T-helper 2 cell treated with Interferon-gamma antibody and Interleukin-4, amounts not matched to agents 100 ng/mL and 5 ng/mL, for 36 hours (primary cell): ENCODE measurements at regions not wholly inside any gene's neighbourhood (a gene's known extent, or its start where the extent isn't known, plus 50 kb on each side); places are given as distances from the start of the nearest gene placed in this dataset.
"Not testable (repeated sequence)": the region's sequence is repeated elsewhere in the genome, so short reads cannot be mapped to it uniquely, and the experiment has no call there.

Source experiments
- intact Hi-C: fragments of 100-400 bp; cut with micrococcal nuclease; formaldehyde crosslinking; loops from one replicate; pipeline ENCODE4 v1.15.1; 2023

DNA sequence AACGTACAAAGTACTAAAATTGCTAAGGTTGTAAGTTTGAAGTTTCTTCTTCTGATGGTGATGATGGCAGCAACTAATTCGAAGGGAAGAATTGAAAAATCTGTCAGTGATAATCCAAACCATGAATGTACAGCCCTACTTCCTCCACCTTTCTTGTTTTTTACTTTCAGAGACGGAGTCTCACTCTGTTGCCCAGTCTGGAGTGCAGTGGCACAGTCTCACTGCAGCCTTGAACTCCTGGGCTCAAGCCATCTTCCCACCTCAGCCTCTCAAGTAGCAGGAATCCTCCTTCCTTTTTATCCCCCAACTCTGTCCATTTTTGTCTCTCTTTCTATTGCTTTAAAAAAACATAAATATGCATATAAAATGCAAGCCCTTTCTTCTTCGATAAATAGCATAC lies 112.3 kb upstream of the SOX21 start:
- intact Hi-C loops: no loop called here

DNA sequence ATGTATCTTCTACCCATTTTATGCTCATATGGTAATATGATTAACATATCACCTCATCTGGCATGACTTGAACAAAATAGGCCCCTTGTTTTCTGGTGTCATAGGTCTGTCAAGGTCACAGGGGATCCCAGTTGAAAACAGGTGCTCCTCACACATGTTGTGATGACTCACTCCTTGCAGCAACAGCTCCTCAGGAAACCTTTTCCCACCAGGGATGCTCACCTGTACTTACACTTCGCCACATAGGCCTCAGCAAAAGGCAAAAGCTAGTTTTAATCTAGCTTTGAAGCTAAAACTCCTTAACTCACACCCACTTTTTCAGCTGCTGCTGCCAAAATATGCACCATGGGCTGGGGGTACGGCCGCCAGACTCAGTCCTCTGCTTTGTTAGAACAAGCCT lies 110.0 kb upstream of the SOX21 start:
- intact Hi-C loops: no loop called here

DNA sequence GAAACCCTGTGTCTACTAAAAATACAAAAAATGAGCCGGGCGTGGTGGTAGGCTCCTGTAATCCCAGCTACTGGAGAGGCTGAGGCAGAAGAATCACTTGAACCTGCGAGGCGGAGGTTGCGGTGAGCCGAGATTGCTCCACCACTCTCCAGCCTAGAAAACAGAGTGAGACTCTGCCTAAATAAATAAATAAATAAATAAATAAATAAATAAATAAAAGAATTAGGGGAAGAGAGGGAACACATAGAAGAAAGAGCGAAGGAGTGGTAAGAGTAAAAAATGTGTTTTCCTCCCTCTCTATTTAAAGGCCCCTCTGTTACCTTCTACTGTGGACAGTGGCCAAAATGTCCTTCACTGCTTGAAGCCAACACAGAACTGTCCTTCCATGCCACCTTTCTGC lies 103.9 kb upstream of the SOX21 start:
- intact Hi-C loops: no loop called here

DNA sequence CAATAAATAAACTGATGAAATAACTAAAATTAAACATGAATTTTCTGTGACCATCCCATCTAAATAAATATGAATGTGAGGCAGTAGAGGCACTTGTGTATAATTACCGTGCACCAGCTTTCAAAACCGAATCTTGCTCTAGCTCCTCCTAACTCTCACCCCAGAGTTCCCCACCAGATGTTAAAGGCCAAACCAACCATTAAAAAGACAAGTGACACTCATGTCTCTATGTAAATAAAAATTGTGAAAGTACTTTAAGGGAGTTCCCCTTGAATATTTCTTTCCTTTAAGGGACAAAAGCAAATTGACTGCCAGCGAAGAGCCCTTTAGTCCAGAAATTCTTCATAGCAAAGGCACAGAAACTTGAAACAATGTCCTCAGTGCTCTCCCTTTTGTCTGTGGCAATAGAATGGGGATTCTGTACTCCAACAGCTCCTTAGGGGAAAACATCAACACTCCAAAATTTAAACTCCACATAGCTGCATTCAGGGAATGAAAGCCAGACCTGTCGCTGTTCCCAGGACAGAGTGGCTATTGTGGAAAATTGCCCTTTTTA lies 101.7 kb upstream of the SOX21 start:
- intact Hi-C loops: no loop called here

DNA sequence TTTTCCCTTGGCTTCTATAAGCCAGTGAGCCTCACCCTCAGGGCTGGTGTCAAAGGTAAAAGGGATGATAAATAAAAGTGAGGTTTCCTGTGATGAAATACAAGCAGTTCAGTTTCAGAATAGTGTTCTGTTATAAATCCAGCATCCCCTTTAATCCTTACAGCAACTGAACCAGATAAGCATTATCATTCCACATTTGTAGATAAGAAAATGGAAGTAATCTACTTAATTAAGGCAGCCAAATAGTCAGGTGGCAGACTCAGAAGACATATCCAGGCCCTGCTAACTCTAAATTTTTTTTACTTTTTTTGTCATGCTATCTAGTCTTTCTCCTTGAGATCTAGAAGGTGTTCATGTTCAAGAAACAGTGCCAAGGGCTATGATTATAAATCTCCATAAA lies 99.4 kb upstream of the SOX21 start:
- intact Hi-C loops: no loop called here

DNA sequence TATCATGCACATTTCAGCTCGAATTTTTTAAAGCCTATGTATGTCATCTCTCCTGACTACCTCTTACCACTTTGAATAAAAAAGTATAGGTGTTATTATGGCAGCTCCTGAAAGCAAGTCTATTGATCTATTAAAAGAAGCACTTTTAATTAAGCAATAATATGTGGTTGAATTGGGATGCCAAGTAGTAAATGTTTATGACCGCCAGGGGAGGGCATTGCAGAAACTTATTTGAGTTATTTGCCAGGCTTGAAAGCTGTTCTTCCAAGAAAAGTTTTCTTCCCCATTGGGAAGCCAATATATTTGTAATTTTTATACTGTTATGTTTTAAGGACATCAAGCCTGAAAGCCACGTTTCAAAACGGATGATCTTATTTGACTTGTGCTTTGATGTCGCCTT lies 88.1 kb upstream of the SOX21 start:
- intact Hi-C loops: no loop called here

DNA sequence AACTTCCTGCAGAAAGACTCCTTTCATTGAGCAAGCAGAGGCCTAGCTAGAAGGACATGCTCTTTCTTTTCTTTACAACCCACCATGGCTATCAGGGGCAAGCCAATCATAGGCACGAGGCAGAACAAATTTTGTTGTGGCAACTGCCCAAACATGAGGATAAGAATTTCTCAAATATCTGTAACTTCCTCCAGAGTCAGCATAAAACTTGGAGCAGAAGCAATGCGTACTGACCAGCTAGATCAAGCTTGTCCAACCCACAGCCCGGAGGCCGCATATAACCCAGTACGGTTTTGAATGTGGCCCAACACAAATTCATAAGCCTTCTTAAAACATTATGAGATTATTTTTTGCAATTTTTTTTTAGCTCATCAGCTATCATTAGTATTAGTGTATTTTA lies 87.0 kb upstream of the SOX21 start:
- intact Hi-C loops: no loop called here

DNA sequence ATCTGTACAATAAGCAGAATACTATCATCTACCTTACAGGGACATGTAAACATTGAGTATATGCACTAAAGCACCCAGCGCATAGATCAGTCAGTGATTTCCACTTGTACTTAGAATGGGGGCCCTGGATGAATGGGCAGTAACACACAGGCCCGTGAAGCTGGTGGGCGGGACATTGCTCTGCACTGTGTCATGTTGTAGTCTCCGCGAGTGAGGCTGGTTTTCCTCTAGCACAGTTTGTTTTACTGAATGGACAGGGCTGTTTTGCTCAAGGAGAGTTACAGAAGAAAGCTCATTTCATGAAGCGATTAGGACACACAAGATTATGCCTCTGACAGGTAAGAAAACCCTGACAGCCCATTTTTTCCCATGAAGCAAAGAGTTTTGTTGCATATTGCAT lies 86.4 kb upstream of the SOX21 start:
- intact Hi-C loops: no loop called here

DNA sequence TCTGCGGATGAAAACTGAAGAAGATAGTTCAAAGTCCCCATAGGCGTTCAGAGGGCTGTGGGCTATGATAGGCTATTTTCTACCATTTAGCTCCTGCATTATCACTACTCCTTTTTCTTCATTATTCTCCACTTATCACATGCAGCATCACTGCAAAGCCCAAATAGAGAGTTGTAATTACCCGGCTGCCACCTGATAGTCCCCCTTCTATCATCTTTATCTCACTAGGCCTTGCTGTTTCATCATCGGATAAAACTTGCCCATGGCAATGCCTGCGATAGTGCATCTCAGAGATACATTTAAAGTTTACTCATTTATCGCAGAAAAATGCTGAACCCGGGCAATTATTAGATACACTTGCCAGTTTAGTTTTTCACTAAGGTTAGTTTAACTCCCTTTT lies 82.9 kb upstream of the SOX21 start:
- intact Hi-C loops: no loop called here

DNA sequence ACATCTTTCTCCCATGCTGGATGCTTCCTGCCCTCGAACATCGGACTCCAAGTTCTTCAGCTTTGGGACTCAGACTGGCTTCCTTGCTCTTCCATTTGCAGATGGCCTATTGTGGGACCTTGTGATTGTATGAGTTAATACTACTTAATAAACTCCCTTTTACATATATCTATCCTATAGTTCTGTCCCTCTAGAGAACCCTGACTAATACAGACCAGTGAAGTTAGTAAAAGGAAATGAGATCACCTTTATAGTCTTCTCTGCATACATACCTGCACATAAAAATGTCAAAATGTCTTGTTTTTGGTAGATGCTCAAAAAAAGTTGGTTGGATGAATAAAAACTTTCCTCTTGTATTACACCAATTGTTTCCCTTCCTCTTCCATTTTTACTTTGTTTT lies 73.9 kb upstream of the SOX21 start:
- intact Hi-C loops: not testable (repeated sequence)

DNA sequence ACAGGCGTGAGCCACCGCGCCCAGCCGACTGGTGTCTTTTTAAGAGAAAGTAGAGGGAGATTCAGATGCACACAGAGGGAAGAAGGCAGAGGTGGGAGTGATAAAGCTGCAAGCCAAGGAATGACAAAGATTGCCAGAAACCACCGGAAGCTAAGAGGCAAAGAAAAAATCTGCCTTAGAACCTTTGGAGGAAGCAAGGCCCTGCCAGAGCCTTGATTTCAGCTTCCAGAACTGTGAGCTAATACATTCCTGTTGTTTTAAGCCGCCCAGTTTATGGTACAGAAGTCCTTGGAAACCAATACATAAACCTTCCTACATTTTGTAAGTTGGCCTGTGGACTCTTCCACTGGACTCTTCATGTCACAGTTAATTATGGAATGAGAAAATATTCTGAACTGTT lies 71.7 kb upstream of the SOX21 start:
- intact Hi-C loops: no loop called here

DNA sequence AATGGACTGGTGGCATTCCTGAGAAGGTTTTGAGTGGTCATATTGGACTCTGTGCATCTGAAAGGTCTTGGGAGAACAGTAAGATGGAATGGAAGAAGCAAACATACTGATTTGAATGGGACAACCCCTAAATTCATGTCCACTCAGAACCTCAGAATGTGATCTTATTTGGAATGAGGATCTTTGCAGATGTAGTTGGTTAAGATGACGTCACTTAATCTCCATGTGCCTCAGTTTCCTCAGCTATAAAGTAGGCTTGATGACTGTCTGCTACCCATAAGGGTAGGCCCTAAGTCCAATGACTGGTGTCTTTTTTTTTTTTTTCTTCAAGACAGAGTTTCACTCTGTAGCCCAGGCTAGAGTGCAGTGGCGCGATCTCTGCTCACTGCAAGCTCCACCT lies 71.1 kb upstream of the SOX21 start:
- intact Hi-C loops: no loop called here

DNA sequence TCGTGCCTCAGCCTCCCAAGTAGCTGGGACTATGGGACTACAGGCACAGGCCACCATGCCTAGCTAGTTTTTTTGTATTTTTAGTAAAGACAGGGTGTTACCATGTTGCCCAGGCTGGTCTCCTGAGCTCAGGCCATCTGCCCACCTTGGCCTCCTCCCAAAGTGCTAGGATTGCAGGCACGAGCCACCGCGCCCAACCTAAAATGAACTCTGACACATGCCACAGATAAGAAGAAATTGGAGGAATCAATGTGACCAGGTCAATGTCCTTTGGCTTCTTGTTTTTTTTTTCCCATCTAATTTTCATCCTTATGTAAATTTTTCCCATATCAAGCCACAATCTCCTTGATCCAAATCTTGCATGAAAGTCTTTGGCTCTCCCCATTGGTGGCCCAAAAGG lies 68.1 kb upstream of the SOX21 start:
- intact Hi-C loops: no loop called here

DNA sequence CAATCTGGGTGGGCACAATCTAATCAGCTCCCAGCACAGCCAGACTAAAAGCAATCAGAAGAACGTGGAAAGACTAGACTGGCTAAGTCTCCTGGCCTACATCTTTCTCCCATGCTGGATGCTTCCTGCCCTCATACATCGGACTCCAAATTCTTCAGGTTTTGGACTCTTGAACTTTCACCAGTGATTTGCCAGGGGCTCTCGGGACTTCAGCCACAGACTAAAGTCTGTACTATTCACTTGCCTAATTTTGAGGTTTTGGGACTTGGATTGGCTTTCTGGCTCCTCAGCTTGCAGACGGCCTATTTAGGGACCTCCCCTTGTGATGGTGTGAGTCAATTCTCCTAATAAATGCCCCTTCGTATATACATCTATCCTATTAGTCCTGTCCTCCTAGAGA lies 66.6 kb upstream of the SOX21 start:
- intact Hi-C loops: no loop called here

DNA sequence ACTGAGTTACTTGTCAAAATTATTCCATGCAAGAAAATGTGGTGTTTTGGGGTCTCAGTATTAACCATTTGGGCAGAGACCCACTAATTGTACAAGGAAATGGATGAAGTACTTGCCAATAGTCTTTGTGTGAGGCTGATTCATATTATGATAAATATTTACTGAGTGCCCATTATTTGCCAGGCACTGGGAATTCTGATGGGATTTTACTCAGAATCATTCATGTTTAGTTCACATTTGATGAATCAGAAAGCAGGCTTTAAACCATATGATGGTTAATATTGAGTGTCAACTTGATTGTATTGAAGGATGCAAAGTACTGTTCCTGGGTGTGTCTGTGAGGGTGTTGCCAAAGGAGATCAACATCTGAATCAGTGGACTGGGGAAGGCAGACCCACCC lies 66.2 kb upstream of the SOX21 start:
- intact Hi-C loops: no loop called here

DNA sequence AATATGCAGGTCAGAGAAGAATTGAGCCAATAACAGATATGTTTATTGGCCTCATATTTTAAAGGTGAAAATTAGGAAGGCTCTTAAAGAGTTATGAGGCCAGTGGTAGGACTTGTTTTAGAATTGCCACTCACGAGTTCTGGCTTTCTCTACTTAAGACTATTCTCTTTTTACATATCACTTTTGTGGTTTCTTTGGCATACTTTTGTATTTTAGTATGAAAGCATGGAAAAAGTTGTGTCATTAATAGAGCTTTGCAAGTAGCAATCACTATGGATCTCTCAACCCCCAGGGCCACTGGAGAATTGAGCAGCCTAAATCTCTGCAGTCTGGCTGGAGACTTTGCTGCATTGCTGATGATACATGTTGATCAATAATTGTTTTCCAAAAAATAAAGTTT lies 64.6 kb upstream of the SOX21 start:
- intact Hi-C loops: no loop called here

DNA sequence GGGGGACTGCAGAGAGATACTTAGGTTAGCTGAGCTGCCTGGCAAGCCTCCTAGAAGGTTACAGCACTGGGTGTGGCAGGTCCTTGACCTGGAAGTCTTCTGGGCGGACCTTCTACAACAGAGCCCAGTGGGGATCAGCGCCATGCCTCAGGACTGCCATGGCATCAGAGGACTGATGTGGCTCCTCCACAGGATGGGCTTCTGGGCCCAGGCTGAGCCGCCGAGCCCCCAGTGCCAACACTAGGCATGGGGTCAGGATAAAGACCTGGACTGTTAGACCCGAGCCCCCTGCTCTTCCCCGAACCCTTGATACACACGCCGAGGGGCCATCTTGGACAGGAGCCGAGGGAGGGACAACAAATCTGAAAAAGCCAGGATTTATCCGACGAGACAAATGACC lies 64.0 kb upstream of the SOX21 start:
- intact Hi-C loops: no loop called here

DNA sequence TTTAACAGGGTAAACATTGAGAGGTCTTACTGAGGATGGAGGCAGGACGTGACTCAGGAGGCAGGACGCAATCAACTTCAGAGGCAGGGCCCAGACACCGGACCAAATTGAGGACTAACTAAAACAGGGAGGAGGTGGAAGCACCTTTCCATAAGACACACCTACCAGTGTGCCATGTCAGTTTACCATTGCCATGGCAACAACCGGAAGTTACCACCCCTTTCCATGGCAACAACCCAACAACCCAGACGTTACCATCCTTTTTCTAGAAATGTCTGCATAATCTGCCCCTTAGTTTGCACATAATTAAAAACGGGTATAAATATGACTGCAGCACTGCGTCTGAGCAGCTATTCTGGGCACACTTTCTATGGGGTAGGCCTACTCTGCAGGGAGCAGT lies 53.5 kb upstream of the SOX21 start:
- intact Hi-C loops: no loop called here

DNA sequence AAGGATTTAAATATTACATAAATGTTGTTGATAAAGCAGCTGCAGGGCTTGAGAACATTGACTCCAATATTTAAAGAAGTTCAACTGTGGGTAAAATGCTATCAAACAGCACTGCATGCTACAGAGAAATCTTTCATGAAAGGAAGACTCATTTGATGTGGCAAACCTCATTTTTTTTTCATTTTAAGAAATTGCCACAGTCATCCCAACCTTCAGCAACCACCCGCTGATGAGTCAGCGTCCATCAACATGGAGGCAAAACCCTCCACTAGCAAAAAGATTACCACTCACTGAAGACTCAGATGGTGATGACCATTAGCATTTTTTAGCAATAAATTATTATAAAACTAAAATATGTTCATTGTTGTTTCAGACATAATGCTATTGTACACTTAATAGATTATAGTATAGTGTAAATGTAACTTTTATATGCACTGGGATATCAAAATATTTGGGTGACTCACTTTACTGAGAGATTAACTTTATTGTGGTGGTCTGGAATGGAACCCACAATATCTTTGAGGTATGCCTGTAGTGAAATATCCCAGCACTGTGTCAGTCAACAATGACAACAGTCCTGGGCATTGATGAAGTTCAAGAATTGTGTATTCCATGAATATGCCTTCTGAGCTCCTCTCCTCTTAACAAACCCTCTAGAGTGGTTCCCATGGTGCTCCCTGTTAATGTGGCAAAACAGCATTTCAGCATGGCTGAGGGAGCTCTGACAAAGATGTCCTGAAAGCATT lies 52.4 kb upstream of the SOX21 start:
- intact Hi-C loops: no loop called here
